KMS-11 (cell line): ENCODE measurements at regions not wholly inside any gene's neighbourhood (a gene's known extent, or its start where the extent isn't known, plus 50 kb on each side); places are given as distances from the start of the nearest gene placed in this dataset.
A peak's percentile ranks its signal among the peaks of the same experiment; 100 is the strongest.

Source experiments
- H2AFZ ChIP-seq: fragments of 200-600 bp; sonication (generic); 2 replicates; pipeline ENCODE4 v1.6.1; 2016; ENCODE audit warnings: antibody characterized with exemption, mixed run types, low read depth
- H3K27ac ChIP-seq: fragments of 200-600 bp; sonication (generic); 2 replicates; pipeline ENCODE4 v1.6.1; 2016; ENCODE audit warnings: mild to moderate bottlenecking, mixed run types
- H3K27me3 ChIP-seq: fragments of 200-600 bp; sonication (generic); 2 replicates; pipeline ENCODE4 v1.6.1; 2017; ENCODE audit warnings: mild to moderate bottlenecking, low read depth, mixed run types, moderate library complexity; ENCODE audit not compliant: insufficient read depth
- H3K36me3 ChIP-seq: fragments of 200-600 bp; sonication (generic); 2 replicates; pipeline ENCODE4 v1.6.1; 2017; ENCODE audit warnings: mild to moderate bottlenecking, mixed run types; ENCODE audit not compliant: insufficient read depth
- H3K4me1 ChIP-seq: fragments of 200-600 bp; sonication (generic); 2 replicates; pipeline ENCODE4 v1.6.1; 2016; ENCODE audit warnings: mild to moderate bottlenecking, low read depth, mixed run types; ENCODE audit not compliant: poor library complexity, severe bottlenecking
- H3K4me2 ChIP-seq: fragments of 200-600 bp; sonication (generic); 2 replicates; pipeline ENCODE4 v1.7.0; 2016; ENCODE audit warnings: mild to moderate bottlenecking, mixed run types
- H3K4me3 ChIP-seq: fragments of 200-600 bp; sonication (generic); IDR thresholded peaks from 2 replicates; pipeline ENCODE4 v1.6.1; 2017; ENCODE audit warnings: low read depth, low read length, mixed read lengths; ENCODE audit not compliant: insufficient read depth
- H3K79me2 ChIP-seq: fragments of 200-600 bp; sonication (generic); 2 replicates; pipeline ENCODE4 v1.6.1; 2016; ENCODE audit warnings: low read depth, mixed run types; ENCODE audit not compliant: insufficient read depth
- H3K9ac ChIP-seq: fragments of 200-600 bp; sonication (generic); 2 replicates; pipeline ENCODE4 v1.6.1; 2016; ENCODE audit warnings: mild to moderate bottlenecking, mixed run types
- H4K20me1 ChIP-seq: fragments of 200-600 bp; sonication (generic); 2 replicates; pipeline ENCODE4 v1.6.1; 2016; ENCODE audit warnings: mild to moderate bottlenecking, mixed run types; ENCODE audit not compliant: insufficient read depth
- CTCF ChIP-seq: fragments of 200-600 bp; sonication (generic); conservative IDR thresholded peaks from 2 replicates; pipeline ENCODE4 v1.6.1; 2017; ENCODE audit warnings: low read depth, mild to moderate bottlenecking, antibody characterized with exemption, low read length, moderate library complexity, mixed read lengths

DNA sequence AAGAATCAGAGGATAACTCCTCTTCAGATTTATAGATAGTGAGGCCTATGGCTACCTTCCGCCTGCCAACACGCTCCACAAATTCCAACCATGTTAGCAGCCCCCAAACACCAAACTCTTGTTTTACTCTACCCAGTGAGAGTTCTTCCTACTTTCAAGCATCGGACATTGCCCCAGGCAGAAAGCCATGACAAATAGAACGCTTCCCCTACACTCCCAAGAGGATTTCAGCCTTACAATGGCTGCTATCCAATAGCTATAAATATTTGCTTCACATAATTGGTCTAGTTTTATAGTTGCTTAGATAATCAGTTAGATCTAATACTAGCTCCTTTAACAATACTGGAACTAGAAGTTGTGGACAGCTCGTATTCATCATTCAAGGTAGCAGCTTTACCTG lies 503.4 kb upstream of the VRK2 start:
- no peak overlapping the region for H3K27ac ChIP-seq
- H3K36me3 ChIP-seq, result no peaks in the 10 kb centered on the region
- no peak overlapping the region for H3K9ac ChIP-seq
- no peaks in the 10 kb centered on the region for H3K79me2 ChIP-seq
- H3K27me3 ChIP-seq, result no peaks in the 10 kb centered on the region
- no peak overlapping the region for H2AFZ ChIP-seq
- H3K4me2 ChIP-seq, result no peak overlapping the region
- no peak for TF ChIP-seq CTCF
- no peaks in the 10 kb centered on the region for H4K20me1 ChIP-seq
- H3K4me1 ChIP-seq, result no peaks in the 10 kb centered on the region
- H3K4me3 ChIP-seq, result no peak overlapping the region

DNA sequence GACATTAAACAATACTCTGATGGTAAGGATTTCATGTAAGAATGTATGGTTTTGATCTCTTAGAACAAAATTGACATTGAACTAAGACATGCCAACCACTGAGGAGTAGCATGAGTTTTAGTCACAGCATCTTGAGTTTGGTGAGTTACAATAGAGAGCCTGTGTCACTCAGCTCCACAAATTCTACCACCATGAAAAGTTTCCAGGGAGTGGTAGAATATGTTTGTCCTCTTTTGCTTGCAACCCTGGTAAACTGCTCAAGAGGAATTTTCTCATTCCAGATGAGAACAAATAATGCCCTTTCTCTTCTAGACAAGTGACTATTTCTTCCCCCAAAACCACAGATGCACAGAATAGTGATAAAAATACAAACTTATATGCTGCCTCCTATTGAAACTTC lies 502.0 kb upstream of the VRK2 start:
- H3K27me3 ChIP-seq, result no peaks in the 10 kb centered on the region
- H3K4me1 ChIP-seq, result no peaks in the 10 kb centered on the region
- H2AFZ ChIP-seq, result no peak overlapping the region
- H3K27ac ChIP-seq, result no peak overlapping the region
- no peak overlapping the region for H3K4me3 ChIP-seq
- H3K79me2 ChIP-seq, result no peaks in the 10 kb centered on the region
- no peak overlapping the region for H3K4me2 ChIP-seq
- no peaks in the 10 kb centered on the region for H4K20me1 ChIP-seq
- no peaks in the 10 kb centered on the region for H3K36me3 ChIP-seq
- H3K9ac ChIP-seq, result no peak overlapping the region
- no peak for TF ChIP-seq CTCF

DNA sequence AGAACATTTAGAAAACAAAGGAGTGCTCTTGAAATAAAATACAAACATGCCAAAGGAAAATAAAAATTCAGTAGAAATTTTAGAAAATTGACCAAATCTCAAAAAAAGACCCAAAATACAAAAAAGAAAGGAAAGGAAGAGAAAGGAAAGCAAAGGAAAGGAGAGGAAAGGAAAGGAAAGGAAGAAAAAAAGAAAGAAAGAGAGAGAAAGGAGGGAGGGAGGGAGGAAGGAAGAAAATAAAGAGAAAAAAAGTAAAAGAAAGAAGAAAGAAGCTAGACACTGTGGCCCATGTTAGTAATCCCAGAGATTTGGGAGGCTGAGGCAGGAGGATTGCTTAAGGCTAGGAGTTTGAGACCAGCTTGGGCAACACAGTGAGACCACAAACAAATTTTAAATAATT lies 500.1 kb upstream of the VRK2 start:
- H4K20me1 ChIP-seq, result no peaks in the 10 kb centered on the region
- H3K79me2 ChIP-seq, result no peaks in the 10 kb centered on the region
- H3K27ac ChIP-seq, result no peak overlapping the region
- no peak overlapping the region for H3K4me2 ChIP-seq
- H2AFZ ChIP-seq, result no peak overlapping the region
- no peaks in the 10 kb centered on the region for H3K27me3 ChIP-seq
- no peaks in the 10 kb centered on the region for H3K36me3 ChIP-seq
- H3K4me1 ChIP-seq, result no peaks in the 10 kb centered on the region
- no peak for TF ChIP-seq CTCF
- H3K9ac ChIP-seq, result no peak overlapping the region
- H3K4me3 ChIP-seq, result no peak overlapping the region

- H3K4me3 ChIP-seq, result no peak overlapping the region
- H3K27me3 ChIP-seq, result no peaks in the 10 kb centered on the region
- H3K36me3 ChIP-seq, result no peaks in the 10 kb centered on the region
- H3K79me2 ChIP-seq, result no peaks in the 10 kb centered on the region
- H3K27ac ChIP-seq, result no peak overlapping the region
- H4K20me1 ChIP-seq, result no peaks in the 10 kb centered on the region
- no peak overlapping the region for H3K4me2 ChIP-seq
- H3K9ac ChIP-seq, result no peak overlapping the region
- H3K4me1 ChIP-seq, result no peaks in the 10 kb centered on the region
- no peak overlapping the region for H2AFZ ChIP-seq
- TF ChIP-seq CTCF, result peak; percentile 50
These were observed 496.9 kb upstream of the VRK2 start for GRCh38 chr2:57549642-57550102.
